ENCODE measurements at regions not wholly inside any gene's neighbourhood (a gene's known extent, or its start where the extent isn't known, plus 50 kb on each side); places are given as distances from the start of the nearest gene placed in this dataset.

DNA sequence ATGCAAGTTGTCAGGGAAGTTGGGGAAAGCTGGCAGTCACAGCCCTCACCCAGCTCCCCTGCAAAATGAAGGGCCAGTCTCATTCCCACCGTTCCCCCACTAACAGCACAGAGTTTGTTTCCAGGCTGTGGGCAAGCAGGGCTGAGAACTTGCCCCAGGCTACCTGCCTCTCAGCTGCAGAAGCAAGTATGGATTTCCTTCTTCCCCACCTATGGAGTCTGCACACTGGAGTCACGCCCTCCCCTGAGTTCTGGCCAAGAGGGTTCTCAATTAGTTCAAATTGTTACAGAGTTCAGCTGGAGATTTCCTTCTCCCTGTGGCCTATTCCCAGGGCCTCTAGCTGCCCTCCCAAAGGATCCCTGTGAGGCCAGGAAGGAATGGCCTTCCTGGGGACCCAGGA lies 90.1 kb upstream of the ATP11B start:
- DNase-seq = no peak

DNA sequence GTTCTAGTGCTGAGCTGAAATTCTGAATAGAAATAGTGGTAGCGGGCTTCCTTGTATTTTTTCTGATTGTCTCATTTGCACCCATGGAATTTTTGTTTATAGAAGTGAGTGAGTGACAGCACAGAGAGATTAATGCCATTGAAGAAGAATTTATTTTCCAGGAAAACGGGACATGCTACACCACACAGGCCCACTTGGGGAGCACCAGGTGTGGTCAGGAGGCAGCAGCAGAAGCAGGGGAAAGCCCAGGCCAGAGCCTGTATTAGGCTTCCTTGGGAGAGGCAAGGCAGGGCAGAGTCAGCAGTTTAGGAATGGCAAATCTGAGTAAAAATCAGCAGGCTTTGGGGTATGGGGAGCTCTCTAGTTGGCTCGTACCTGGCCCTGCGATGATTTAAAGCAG lies 88.4 kb upstream of the ATP11B start:
- DNase-seq = no peak

DNA sequence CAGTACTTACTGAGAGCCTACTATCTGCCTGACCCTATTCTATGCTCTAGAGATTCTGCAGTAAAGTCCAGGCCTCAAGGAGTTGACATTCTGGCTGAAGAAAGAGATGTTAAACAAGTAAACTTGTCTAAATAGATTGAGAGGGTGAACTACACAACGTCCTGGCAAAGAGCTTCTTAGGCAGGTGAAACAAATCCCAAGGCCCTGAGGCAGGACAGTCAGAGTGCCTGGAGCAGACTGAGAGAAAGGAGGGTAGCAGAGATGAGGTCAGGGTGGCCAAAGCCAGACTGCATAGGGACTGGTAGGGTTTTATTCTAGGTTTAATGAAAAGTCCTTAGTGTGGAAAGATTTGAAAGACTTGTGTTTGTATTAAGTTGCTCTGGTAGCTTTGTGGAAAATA lies 84.5 kb upstream of the ATP11B start:
- no peak for DNase-seq

DNA sequence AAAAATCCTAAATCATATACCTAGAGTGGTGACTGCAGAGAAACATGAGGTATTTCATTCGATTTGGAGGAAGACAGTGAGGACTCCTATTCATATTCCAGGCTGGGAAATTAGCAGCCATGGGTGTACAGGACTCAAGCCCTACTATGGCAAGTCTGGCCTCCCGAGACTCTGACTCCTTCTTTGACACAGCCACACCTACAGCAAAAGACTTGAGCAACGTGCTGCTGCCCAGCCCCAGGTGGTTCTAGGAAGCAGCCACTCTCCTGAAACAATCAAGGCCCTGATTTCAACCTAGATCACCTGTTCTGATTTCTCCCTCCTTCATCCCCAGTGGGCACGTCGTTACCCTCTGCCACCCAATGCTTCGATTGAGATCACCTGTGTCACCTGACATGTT lies 84.0 kb upstream of the ATP11B start:
- no peak for DNase-seq

DNA sequence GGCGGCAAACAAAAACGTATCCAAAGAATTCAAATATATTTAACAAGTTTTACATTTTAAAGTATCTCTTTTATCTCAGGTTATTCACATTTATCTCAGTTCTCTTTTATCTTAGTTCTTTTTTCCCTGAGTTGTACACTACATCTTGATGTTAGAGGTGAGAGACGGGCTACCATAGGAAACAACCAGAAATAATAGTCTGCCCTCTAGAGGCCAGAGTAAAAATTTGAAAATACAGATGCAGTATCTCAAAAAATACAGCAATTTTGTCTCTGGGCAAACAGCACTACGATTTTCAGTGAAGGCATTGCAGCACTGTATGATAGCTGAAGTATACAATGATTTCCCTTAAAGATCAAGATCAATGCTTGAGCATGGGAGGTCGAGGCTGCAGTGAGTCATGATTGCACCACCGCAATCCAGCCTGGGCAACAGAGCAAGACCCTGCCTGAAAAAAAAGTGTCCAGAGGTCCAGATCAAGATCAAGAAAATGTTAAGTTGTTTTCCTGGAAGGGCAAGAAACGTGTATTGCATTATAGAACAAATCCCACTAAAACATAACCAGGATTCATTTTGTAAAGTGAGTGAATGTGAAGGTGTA lies 82.6 kb upstream of the ATP11B start:
- peak; percentile 84 for DNase-seq

DNA sequence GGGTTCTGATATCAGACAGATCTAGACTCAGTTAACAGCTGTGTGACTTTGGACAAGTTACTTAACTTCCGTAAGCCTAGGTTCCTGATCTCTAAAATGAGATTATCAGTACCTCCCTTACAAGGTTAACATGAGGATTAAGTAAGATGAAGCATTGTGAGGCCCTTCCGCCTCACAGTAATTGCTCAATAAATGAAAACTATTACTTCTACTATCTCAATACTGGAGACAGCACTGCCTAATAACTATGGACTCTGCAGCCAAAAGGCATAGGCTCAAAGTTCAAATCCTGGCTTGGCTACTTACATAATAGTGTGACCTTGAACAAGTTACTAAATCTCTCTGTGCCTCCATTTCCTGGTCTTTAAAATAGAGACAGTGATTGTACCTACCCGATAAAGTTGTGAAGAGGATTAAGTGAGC lies 82.0 kb upstream of the ATP11B start:
- DNase-seq = peak; percentile 72

DNA sequence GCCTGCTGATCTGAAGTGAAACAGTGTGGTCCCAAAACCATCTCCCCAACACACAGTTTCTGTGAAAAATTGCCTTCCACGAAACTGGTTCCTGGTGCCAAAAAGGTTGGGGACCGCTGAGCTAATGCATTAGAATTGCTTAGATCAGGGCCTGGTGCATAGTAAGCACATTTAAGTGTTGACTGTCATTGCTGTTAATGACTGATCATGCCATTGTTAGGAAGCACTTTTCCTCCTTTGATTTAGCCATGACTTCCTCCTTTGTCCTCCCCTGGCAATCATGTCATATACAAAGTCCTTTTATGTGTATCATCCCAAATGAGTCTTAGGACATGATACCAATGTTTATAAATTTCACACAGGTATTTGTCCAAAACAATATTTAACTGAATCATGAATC lies 81.5 kb upstream of the ATP11B start:
- DNase-seq = no peak

DNA sequence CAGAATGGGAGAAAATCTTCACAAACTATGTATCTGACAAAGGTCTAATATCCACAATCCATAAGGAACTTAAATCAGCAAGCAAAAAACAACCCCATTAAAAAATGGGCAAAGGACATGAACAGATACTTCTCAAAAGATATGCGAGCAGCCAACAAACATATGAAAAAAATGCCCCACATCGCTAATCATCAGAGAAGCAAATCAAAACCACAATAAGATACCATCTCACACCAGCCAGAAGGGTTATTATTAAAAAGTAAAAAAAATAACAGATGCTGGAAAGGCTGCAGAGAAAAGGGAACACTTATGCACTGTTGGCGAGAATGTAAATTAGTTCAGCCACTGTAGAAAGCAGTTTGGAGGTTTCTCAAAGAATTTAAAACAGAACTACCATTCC lies 80.2 kb upstream of the ATP11B start:
- DNase-seq = peak; percentile 55

DNA sequence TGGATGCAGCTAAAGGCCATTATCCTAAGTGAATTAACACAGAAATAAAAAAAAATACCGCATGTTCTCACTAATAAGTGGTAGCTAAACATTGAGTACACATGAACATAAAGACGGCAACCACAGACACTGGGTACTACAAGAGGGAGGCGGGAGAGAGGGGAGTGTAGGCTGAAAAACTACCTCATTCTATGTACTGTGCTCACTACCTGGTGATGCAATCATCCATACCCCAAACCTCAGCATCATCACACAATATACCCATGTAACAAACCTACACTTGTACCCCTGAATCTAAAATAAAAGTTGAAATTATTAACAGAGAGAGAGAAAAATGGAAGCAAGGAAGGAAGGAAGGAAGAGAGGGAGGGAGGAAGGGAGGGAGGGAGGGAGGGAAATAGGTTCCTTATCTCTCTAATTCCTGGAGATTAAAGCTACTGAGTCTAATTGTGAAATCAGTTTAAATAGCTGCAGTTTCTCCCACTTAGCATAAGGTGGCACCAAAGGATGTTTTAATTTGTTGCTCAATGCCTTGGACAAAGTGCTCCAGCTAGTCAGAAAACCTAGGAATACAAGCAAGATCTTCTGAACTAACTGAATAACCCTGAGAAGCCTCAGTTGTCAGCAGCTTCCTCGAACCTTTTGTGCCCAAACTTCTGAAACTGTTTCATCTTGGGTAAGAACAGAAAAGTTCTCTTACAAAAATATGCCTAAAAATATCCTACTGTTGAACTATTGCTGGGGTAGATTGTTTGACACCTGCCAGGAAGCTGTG lies 79.4 kb upstream of the ATP11B start:
- peak; percentile 91 for DNase-seq

DNA sequence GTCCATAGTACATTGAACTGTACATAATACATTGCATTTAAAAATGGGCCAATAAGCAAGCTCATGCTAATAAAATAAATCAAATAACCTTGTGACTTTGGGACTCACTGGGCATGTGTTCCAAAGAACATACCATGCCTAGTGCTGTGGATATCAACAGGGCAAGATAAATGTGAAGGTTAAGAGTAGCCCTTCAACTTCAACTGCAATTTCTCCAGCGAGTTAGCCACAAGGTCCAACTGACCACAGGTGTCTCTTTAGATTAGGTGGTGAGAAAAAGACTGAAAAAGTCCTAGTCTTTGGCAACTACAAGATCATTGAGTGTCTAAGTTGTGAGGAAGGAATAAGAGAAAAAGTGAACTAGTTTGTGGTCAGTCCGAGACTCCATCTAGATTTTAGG lies 78.3 kb upstream of the ATP11B start:
- DNase-seq = peak; percentile 51

DNA sequence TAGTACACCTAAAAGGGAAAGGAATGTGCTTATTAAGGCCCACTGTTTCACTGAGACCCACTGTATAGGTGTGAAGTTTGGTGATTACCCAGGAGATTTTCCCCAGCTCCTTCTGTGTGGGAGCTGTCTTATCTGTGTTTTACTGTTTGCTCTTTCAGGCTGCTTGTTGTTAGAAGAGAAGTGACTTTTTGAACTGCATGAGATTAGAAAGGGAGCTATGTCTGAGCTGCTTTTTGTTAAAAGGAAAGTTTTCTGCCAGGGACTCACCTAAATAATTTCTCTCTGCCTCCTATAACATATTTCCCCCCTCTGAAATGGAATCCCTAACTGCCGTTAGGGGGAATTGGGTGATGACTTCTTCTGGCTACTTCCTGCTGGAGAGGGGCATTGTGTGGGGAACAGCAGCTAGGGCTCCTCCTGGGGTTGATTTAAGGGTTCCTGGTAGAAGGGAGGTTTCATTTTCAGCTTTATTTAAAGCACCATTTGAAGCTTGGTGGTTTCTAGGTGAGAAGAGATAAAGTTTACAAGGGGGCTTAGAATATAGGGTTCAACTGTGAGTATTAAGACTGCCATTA lies 77.1 kb upstream of the ATP11B start:
- peak; percentile 55 for DNase-seq

DNA sequence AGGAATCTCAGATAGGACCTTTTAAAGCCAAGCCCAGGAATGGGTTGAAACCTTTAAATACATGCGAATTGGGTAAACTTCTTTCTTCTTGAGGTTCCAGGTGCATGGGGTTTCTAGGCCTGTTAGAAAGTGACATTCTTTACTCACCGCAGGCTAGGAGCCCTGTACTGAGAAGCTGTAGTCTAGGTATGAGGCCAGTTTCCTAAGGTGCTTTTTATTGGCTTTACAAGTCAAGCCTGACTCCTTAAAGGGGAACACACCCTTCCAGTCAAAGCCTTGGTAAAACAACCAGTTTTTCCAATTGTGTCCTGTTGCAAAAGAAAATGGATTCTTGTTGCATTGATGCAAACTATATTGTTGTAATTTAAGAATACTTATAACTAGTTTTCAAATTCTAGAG lies 76.1 kb upstream of the ATP11B start:
- no peak for DNase-seq

DNA sequence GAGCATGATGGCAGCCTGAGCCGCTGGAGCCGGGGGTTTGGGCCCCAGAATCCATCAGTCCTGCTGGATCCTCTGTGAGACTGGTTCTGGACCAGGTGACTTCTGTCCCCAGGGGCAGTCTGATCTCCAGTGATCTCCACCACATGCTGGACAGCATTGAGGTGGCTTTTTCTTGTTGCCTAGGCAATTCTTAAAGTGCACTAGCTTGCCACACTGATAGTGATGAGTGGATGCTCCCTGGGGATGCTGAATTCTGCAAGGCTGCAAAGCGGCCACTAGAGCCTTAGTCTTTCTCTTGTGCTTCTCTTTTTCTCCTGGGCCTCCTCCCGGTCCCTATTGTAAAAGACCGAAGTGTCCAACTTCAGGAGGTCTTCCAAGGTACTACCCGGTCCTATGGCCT lies 70.4 kb upstream of the ATP11B start:
- no peak for DNase-seq

DNA sequence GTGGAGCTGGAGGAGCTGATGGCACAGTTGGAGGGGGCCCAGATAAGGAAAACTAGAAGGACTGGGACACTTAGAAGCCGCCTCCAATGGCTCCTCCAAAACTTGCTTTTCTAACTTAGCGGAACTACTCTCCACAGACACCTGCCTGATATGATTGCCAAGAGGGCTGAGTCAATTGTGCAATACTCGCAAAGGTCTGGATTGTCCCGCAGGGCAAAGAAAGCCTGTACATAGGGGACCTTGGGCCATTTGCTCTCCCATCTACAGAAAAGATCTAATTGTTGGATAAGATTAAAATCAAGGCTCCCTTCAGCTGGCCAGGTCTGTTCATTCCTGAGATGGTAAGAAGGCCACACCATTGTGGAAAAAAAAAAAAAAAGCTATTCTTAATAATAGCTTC lies 69.7 kb upstream of the ATP11B start:
- DNase-seq = no peak

DNA sequence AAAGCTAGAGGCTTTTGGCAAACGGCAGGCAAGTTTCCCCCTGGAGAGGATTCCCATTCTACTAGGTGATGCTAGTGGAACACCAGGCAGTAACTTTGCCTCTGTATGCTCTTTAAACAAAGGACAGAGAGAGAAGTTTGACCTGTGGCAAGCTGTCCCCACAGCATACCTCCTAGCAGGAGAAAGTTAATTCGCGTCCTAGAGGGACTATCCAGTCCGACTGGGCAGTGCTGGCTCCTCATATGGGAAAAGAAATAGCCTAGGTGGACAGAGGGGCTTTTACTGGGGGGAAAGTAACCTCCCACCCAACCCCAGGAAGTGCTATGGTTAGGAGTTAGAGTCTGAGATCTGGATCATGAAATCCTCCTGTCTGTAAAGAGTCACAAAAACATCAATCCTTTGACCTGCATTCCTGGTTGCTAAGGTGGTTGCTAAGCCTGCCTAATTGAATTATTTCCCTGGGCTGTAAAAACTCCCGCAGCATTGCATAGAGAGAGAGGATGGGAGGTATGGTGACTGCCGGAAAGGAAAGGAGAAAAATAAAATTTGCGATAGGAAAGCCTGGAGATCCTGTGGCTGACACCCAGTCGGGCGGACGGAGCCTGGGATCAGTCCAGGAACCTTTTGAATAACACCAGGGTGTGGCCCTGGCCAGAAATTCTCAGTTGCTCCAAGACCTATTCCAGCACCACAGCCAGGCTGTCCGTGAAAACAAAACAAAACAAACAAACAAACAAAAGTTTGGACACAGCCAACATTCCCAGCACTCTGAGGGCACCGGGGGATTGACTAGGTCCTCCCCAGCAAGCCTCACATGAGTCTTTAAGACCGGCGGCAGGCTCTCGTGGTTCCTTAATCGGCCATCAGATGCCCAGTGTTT lies 67.7 kb upstream of the ATP11B start:
- DNase-seq = no peak

DNA sequence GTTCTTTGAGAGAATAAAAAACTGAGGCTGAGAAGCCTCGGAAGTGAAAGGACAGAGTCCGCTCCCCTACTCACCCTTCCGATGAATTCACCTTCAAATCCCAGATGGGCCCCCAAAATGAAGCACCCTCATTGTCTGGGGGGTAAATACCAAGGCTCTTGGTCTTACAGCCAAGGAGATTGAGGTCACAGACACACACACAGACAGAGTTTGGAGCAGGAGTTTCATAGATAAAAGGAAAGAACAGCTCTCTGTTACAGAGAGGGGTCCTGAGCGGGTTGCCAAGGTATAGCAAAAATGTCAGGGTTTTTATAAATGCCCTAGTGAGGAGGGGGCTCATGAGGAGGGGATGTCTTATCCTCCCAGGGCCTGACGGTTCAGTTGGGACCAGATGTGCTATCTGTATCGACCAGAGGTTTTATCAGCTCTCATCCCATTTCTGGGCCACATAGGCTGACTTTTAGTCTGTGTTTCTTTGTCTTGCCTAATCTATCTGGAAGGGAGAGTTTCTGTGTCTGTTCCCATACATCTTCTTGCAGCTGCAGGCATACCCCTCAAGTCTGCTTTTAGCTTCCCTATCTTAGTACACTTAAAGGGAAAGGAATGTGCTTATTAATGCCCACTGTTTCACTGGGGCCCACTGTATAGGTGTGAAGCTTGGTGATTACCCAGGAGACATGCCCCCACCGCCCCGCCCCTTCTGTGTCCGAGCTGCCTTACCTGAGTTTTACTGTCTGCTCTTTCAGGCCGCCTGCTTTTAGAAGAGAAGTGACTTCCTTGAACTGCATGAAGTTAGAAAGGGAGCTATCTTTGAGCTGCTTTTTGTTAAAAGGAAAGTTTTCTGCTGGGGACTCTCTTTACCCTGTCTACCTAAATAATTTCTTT lies 66.8 kb upstream of the ATP11B start:
- peak; percentile 59 for DNase-seq

DNA sequence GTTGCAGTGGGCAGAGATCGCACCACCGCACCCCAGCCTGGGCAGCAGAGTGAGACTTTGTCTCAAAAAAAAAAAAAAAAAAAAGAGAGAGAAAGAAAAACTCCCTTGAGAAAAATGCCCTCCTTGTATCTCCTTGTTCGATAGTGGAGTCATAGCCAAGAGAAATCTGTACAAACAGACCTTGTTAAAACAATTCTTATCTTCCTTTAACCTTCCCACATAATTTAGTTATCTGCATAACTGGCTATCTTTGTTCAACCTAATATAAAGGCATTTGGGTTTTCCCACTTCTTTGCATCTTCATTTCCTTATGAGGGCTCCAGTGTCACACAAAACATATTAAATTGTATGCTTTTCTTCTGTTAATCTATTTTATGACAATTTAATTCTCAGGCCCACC lies 65.1 kb upstream of the ATP11B start:
- peak; percentile 66 for DNase-seq

DNA sequence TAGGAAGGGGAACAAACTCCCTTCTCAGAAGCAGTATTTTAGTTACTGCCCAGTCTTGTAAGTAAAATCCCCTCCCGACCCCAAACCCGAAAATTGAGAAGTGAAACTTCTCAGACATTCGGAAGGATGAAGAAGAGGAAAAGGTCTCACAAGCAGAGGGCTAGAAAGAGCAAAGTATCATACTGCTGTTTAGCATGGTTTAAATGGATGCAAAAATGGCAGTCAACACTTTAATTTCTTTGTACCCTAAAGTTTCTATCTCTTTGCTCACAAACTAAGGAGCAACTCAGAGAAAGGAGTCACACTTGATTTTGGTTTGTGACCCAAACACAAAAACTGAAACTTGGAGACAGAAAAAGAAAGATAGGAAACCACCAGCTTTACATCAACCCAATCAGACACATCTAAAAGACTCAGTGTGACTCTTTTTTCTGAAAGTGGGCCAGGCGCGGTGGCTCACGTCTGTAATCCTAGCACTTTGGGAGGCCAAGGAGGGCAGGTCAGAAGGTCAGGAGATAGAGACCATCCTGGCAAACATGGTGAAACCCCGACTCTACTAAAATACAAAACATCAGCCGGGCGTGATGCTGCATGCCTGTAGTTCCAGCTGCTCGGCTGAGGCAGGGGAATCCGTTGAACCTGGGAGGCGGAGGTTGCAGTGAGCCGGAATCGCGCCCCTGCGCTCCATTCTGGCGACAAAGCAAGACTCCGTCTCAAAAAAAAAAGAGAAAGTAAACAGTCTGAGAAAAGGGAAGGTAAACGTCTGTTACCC lies 63.2 kb upstream of the ATP11B start:
- DNase-seq = no peak

DNA sequence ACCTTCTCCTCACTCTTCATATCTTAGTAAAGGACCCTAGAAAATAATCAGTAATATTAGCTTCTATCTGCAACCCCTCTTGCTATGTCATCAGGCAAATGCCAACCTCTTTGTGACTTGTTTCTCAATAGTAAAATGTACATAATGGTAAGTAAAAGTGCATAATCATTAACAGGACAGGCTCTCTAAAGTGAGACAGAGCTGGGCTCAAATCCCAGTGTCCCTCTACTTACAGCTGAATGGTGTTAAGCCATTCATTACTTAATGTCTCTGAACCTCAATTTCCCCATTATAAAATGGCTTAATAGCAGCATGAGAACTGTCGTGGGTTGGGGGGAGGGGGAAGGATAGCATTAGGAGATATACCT lies 62.6 kb upstream of the ATP11B start:
- DNase-seq = no peak

DNA sequence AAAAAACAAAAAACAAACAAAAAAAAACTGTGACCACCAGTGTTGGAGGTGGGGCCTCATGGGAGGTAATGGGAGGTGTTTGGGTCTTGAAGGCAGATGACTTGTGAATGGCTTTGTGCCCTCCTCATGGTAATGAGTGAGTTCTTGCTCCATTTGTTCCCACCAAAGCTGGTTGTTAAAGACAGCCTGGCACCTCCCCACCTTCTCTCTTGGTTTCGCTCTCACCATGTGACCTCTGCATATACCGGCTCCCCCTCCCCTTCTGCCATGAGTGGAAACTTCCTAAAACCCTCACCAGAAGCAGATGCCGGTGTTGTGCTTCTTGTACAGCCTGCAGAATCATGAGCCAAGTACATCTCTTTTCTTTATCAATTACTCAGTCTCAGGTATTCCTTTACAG lies 61.5 kb upstream of the ATP11B start:
- DNase-seq = no peak

DNA sequence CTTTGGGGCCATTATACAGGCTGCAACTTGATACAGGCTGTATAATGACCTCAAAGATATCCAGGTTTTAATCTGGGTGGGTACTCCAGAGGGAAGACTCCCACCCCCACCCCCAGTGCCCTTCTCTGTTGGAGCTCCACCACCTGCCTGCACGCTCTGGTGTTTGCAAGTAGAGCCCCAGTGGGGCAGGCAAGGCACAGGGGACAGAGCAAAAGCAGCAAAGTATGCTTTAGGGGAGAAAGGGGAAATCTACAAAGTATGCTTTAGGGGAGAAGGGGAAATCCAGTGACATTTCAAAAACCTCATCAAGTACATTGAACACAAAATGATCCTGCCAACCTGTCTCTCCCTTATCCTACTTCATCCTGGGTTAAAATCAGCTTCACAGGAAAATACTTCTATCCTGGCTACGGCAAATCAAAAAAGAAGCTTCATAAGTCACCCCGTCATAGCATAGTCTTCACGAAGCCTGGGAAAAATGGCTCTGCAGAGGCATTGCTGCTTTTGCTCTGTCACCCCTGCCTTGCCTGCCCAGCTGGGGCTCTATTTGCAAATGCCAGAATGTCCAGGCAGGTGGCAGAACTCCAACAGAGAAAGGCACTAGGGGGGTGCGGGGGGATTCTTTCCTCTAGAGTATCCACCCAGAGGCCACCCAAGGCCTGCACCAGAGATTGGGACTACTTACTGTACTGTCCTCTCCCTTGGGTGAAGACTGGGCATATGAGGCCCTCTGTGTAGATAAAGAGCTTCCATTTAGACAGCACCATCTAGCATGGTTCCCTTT lies 60.9 kb upstream of the ATP11B start:
- no peak for DNase-seq

Data from hematopoietic multipotent progenitor cell treated with erythropoietin and hydrocortisone succinate and interleukin-3 and kit ligand, for 6 days (in vitro differentiated cells).